HG03342 (cell line): ENCODE measurements at regions not wholly inside any gene's neighbourhood (a gene's known extent, or its start where the extent isn't known, plus 50 kb on each side); places are given as distances from the start of the nearest gene placed in this dataset.

Source experiments
- ATAC-seq: cut with Tn5 transposase; IDR thresholded peaks from one replicate; pipeline ENCODE4 v1.9.1; 2021; ENCODE audit warnings: mild to moderate bottlenecking, moderate library complexity; ENCODE audit not compliant: unreplicated experiment

- ATAC-seq = no peak
These were observed 113.5 kb upstream of the C10orf90 start for GRCh38 chr10:126783806-126784557.

DNA sequence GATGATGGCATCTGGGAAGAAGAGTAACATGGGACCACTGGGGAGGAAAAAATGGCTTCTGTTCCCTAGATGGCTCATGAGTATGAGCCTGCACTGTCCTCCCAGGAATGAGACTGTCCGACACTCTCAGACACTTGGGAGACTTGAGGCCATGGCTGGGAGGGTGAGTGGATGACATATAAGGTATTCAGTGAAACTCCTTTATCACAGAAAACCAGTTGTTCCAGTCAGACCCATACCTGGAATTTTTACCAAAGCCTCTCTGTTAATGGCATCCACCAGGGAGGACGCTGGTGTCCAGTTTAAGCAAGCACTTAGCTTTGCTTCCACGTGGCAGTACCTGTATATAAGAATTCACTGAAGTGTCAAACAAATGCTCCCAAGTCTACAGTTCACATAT, 116.7 kb upstream of the C10orf90 start:
- ATAC-seq = no peak

DNA sequence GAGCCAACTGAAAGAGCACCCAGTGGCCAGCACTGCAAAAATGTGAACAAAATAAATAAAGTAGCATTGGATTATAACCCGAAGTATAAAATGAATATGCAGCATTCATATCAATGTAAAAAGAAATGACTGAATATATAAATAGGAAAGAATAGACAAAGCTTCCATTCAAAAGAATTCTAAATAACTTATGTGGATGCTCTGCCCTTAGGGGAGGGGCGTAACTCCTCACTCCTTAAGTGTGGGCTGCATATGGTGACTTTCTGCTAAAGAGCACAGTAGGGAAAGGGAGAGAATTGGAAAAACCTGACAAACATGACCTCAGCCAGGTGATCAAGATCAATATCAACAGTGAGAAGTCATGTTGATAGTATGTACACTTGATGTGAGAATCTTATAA, 109.9 kb upstream of the DOCK1 start:
- ATAC-seq = no peak

GRCh38 chr10:126798649-126799048, 106.6 kb upstream of the DOCK1 start:
- no peak for ATAC-seq

GRCh38 chr10:126803394-126803793, 101.8 kb upstream of the DOCK1 start:
- ATAC-seq = no peak

- ATAC-seq = no peak
These were observed 100.8 kb upstream of the DOCK1 start for GRCh38 chr10:126804396-126804795.

- no peak for ATAC-seq
These were observed 98.7 kb upstream of the DOCK1 start for GRCh38 chr10:126806498-126806897.

DNA sequence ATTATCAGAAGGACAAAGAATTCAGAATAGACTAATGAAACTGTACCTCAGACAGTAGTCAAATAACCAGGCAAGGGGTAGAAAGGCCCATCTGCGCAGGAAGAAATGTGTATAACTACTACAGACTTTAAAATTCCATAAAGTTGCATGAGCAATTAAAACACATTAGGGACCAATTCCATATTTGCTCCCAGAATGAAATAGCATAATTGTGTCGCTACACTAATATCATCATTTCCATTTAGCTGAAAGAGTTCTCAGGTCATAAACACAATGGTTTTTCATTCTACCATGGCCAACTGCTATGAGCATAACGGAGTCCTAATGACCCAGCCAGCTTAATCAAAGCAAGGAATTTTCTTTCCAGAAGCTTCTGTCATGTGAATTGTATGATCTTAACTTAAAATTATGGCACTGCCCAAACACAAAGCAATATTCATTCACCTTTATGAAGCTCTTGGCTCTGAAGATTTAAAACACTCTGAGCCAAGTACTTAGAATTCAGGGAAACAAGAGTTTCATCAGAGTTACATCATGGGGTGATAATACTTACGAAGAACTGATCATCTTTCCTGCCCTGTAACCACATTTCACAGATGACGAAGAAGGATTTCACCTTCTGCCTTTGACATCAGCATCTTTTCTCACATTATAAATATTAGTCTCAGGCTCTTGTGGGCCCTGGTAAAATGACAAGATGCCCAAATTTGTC, 98.1 kb upstream of the DOCK1 start:
- no peak for ATAC-seq

GRCh38 chr10:126808103-126808502, 97.1 kb upstream of the DOCK1 start:
- no peak for ATAC-seq

DNA sequence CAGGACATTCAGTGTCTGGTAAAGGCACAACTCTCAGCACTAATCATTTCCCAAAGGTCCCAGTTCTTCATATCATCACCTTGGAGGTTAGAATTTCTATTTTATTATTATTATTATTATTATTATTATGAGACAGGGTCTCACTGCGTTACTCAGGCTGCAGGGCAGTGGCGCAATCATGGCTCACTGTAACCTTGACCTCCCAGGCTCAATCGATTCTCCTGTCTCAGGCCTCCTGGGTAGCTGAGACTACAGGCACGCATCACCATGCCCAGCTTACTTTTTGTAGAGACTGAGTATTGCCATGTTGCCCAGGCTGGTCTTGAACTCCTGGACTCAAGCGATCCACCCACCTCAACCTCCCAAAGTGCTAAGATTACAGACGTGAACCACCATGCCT, 91.8 kb upstream of the DOCK1 start:
- ATAC-seq = no peak

GRCh38 chr10:126833542-126833941, 71.7 kb upstream of the DOCK1 start:
- ATAC-seq = no peak

DNA sequence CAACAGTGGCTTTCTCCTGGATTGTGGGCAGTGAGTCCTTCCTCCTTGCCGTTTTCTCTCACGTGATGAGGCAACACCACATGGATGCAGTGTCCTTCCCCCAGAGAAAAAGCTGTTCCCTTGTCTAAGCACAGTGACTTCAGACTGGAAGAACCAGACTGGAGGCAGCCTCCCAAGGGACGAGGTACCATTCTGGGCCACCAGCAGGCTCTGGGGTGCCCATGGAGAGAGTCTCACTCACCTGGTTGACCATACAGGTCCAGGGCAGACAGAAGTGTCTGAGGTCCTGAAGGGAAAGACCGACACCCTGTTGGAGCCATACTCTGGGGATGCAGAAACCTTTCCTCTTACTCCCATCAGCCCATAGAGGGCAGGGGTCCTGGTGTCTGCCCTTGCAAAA, 69.2 kb upstream of the DOCK1 start:
- no peak for ATAC-seq

GRCh38 chr10:126838316-126838715, 66.9 kb upstream of the DOCK1 start:
- ATAC-seq = no peak

DNA sequence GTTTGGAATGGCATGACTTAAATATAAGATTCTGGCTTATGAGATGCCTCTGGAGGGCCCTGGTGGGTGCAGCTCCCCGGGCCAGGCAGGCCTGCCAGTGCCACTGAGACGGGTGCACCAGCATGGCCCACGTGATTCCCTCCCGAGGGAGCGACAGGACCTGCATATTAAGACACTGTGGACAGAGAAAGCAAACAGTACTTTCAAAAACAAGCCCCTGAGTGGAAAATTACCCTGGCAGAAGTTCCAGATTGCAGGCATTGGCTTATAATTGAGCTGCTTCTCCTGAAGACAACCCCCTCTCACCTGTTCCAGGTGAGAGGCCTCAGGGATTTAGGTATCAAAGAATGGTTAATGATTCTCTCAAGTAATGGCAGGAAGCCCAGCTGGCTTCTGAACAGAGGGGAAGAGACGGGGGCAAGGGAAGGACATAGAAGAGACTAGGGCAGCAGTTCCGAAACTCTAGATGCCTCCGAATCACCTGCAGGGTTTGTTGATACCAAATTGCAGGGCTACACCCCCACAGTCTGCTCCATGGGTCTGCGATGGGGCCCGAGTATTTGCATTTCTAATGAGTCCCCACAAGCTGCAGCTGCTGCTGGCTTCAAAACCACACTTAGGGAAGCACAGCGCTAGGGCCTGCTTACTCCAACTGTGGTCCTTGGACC, 66.0 kb upstream of the DOCK1 start:
- ATAC-seq = no peak

DNA sequence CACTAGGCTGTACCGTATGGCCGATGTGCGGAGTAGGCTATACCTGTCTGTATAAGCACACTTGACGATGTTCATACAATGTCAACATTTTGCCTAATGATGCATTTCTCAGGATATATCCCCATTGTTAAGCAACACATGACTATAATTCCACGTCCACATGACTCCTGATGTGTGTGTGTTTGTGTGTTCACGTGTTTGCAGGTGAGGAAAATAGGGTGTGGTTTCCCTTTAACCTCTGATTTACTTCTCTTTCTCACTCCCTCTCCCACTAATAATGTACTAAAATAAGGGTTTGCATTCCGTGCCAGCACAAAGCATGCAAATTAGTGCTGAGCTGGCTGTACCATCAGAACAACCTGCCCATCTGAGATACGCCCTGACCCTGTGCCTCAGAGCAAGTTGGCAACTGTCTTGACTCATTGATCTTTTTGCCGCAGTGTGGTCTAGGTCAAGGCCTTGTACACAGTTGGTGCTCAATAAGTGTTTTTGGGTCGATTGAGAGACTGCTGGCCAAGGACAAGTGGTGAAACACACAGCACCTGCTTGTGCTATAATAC, 64.6 kb upstream of the DOCK1 start:
- ATAC-seq = no peak

- no peak for ATAC-seq
These were observed 63.8 kb upstream of the DOCK1 start for GRCh38 chr10:126841341-126841895.

GRCh38 chr10:126842356-126842755, 62.9 kb upstream of the DOCK1 start:
- no peak for ATAC-seq

DNA sequence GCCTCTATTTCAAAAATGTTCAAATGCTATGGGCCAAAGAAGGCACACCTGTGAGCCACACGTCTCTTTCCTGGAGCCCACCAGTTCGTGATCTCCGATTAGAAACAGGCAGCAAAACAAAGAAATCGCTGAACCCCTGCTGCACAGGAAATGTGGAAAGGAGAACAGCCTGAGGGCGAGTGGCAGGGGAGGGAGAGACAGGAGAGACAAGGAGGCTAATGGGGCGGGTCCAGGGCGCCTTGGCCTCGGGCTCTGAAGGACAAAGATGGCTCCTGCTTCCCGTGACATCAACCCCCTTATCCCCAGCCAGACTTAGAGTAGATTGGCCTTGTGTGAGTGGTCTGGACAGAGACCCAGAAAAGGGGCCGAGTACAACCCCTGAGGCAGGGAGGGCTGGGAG, 62.4 kb upstream of the DOCK1 start:
- ATAC-seq = no peak

- no peak for ATAC-seq
These were observed 61.8 kb upstream of the DOCK1 start for GRCh38 chr10:126843299-126843934.

DNA sequence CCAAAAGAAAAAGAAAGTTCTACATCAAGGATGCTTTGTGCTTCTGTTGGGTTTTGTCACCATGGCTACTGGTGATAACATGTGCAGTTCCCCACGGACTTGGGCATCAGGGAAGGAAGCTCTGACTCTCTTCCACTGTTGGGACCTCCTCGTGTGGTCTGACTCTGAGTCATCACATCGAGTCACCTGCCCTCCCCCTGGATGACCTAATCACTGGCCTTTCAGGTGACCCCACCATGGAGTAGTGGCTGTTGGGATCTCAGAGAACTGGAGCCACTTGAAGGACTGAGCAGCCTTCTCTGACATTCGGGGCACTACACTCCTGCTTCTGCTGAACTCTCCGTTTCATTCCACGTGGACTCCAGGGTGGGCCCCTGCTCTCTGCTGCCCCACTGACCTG, 60.8 kb upstream of the DOCK1 start:
- ATAC-seq = no peak

- ATAC-seq = no peak
These were observed 58.8 kb upstream of the DOCK1 start for GRCh38 chr10:126846469-126846868.
